ENCODE measurements at regions not wholly inside any gene's neighbourhood (a gene's known extent, or its start where the extent isn't known, plus 50 kb on each side); places are given as distances from the start of the nearest gene placed in this dataset.

DNA sequence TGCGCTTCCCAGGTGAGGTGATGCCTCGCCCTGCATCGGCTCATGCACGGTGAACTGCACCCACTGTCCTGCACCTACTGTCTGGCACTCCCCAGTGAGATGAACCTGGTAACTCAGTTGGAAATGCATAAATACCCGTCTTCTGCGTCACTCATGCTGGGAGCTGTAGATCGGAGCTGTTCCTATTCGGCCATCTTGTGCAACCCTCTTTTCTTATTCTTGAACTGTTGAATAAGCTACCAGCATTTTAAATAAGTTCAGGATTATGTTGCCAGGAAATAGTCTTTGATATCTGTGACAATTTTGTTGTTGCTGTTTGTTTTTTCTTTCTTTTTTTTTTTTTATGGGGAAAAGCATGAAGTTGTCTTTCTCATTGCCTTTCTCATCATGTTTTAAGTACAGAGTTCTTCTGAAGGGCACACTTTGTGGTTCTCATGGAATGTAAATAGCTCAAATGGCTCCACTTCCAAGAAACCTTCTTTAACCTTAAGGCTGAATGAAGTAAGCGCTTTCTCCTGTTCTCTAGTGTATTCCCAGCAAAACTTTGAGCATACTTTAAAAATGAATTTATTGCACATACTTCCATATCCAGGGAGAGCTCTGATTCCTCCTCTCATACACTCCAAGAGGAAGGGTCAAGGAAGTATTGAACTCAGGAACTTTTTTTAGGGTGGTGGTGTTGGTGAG lies 468.0 kb upstream of the TBL1XR1 start:
- TF ChIP-seq GATA2 (IDR thresholded peaks at IDR 0.05; ENCODE audit: insufficient read depth, insufficient read length, low read depth, low read length) (no peak), CTCF (IDR thresholded peaks at IDR 0.05; ENCODE audit: extremely low read depth in 1 of 2, insufficient read depth in 1 of 2, low read depth in 1 of 2, low read length in 2 of 2) (no peak), EZH2 (IDR thresholded peaks at IDR 0.05; ENCODE audit: borderline replicate concordance, low read depth, low read length, severe bottlenecking) (no peak), POLR2A (IDR thresholded peaks at IDR 0.05; ENCODE audit: low read depth, low read length) (no peak), POLR2AphosphoS5 (IDR thresholded peaks at IDR 0.05; ENCODE audit: insufficient read depth, low read depth, low read length) (no peak), FOS (IDR thresholded peaks at IDR 0.05; ENCODE audit: borderline replicate concordance, insufficient read depth, low read length) (no peak), JUN (IDR thresholded peaks at IDR 0.05; ENCODE audit: borderline replicate concordance, insufficient read depth, insufficient read length, low read depth) (no peak)
- TF ChIP-seq, protein P1, sequence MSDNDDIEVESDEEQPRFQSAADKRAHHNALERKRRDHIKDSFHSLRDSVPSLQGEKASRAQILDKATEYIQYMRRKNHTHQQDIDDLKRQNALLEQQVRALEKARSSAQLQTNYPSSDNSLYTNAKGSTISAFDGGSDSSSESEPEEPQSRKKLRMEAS (IDR thresholded peaks at IDR 0.05; ENCODE audit: insufficient read depth, insufficient read length), result no peak
